HL-60 (cell line): ENCODE measurements at regions not wholly inside any gene's neighbourhood (a gene's known extent, or its start where the extent isn't known, plus 50 kb on each side); places are given as distances from the start of the nearest gene placed in this dataset.

ENCODE experiments used
- DNase-seq, 2 experiments: peaks; one replicate each; pipeline ENCODE4 v3.0.0-alpha.2; 2010 to 2020; ENCODE audit warnings: low read depth in 1 of 2, low spot score in 1 of 2
- H3K27ac ChIP-seq: fragments of 250-450 bp; sonication (Bioruptor Pico); replicated peaks from 2 replicates; pipeline ENCODE4 v1.5.1; 2020; ENCODE audit warnings: mild to moderate bottlenecking, moderate library complexity
- H3K27me3 ChIP-seq: fragments of 250-450 bp; sonication (Bioruptor Pico); 2 replicates; pipeline ENCODE4 v1.5.1; 2021; ENCODE audit warnings: mild to moderate bottlenecking, moderate library complexity; ENCODE audit not compliant: insufficient read depth, poor library complexity, severe bottlenecking
- H3K4me3 ChIP-seq: replicated peaks from 2 replicates; pipeline ENCODE4 v1.5.1; 2011; ENCODE audit warnings: mild to moderate bottlenecking, control low read depth, low read length; ENCODE audit not compliant: insufficient read depth
- CTCF ChIP-seq: IDR thresholded peaks from one replicate; pipeline ENCODE4 v1.5.1; 2011; ENCODE audit warnings: low read length, control low read depth, inconsistent platforms; ENCODE audit not compliant: insufficient read depth
- GABPA ChIP-seq: IDR thresholded peaks from 2 replicates; pipeline ENCODE4 v1.6.1; 2012; ENCODE audit warnings: low read depth
- POLR2AphosphoS5 ChIP-seq: IDR thresholded peaks from 2 replicates; pipeline ENCODE4 v1.6.1; 2012; ENCODE audit warnings: low read depth
- REST ChIP-seq: IDR thresholded peaks from 2 replicates; pipeline ENCODE4 v1.6.1; 2012; ENCODE audit warnings: low read depth; ENCODE audit not compliant: insufficient replicate concordance
- SPI1 ChIP-seq: IDR thresholded peaks from 2 replicates; pipeline ENCODE4 v1.6.1; 2012; ENCODE audit warnings: low read depth, mild to moderate bottlenecking, borderline replicate concordance

- Histone ChIP-seq H3K27me3 (no peaks in the 10 kb centered on the region), H3K4me3 (no peak overlapping the region), H3K27ac (no peak overlapping the region)
- TF ChIP-seq REST (no peak), SPI1 (no peak), CTCF (no peak), GABPA (no peak), POLR2AphosphoS5 (no peak)
- no peak for DNase-seq
Observed at GRCh38 chr2:236949089-236949905, 136.4 kb upstream of the COPS8 start.

- Histone ChIP-seq H3K27me3 (no peaks in the 10 kb centered on the region), H3K27ac (no peak overlapping the region), H3K4me3 (no peak overlapping the region)
- TF ChIP-seq REST, result no peak
- no peak for TF ChIP-seq SPI1
- TF ChIP-seq CTCF, result no peak
- no peak for TF ChIP-seq POLR2AphosphoS5
- TF ChIP-seq GABPA, result no peak
- DNase-seq, result no peak
Observed at GRCh38 chr2:236951830-236952475, 133.7 kb upstream of the COPS8 start.

GRCh38 chr2:236954641-236955040, 131.0 kb upstream of the COPS8 start:
- no peak for DNase-seq
- no peak overlapping the region for H3K4me3 ChIP-seq
- TF ChIP-seq REST, result no peak
- no peak for TF ChIP-seq POLR2AphosphoS5
- TF ChIP-seq CTCF, result no peak
- no peak for TF ChIP-seq GABPA
- no peak for TF ChIP-seq SPI1
- H3K27ac ChIP-seq, result no peak overlapping the region
- peaks cover 4% of the 10 kb centered on the region for H3K27me3 ChIP-seq
